ENCODE measurements at regions not wholly inside any gene's neighbourhood (a gene's known extent, or its start where the extent isn't known, plus 50 kb on each side); places are given as distances from the start of the nearest gene placed in this dataset.
A peak's percentile ranks its signal among the peaks of the same experiment; 100 is the strongest.

GRCh38 chr1:60541831-60542532 is 468.4 kb upstream of the C1orf87 start:
- Histone ChIP-seq H3K4me3 (replicated peaks in 1 of 3) (no peak overlapping the region), H3K27ac (peak overlapping the region in 2 of 3 donors; percentile 9 to 45), H3K9me3 (no peaks in the 10 kb centered on the region), H3K27me3 (no peaks in the 10 kb centered on the region), H3K36me3 (no peaks in the 10 kb centered on the region), H3K4me1 (peaks cover 6 to 12% of the 10 kb centered on the region in 2 donors)
- 51 to 52% methylated on average over 2 of the region's 2 CpGs for whole genome bisulfite sequencing, 2 donors
- intact Hi-C loops (cut with DNase I): no loop called here
- peak in 1 of 2 donors; percentile 4 for DNase-seq
- no peak for TF ChIP-seq POLR2A (IDR thresholded peaks at IDR 0.05)
- TF ChIP-seq CTCF (IDR thresholded peaks at IDR 0.05): no peak

- Histone ChIP-seq H3K4me3 (replicated peaks in 1 of 3) (no peak overlapping the region), H3K27me3 (no peaks in the 10 kb centered on the region), H3K9me3 (no peaks in the 10 kb centered on the region), H3K36me3 (no peaks in the 10 kb centered on the region), H3K27ac (no peak overlapping the region), H3K4me1 (peaks cover 0 to 12% of the 10 kb centered on the region in 2 donors)
- WGBS, 2 donors: 87 to 98% methylated on average over 12 of the region's 12 CpGs
- DNase-seq: no peak
- intact Hi-C loops (cut with DNase I): no loop called here
- TF ChIP-seq CTCF (IDR thresholded peaks at IDR 0.05): no peak
Measured at GRCh38 chr1:60540141-60540540, 466.6 kb upstream of the C1orf87 start.

- intact Hi-C loops (cut with DNase I): no loop called here
- Histone ChIP-seq H3K4me3 (replicated peaks in 1 of 3) (no peak overlapping the region), H3K27ac (no peak overlapping the region), H3K27me3 (no peaks in the 10 kb centered on the region), H3K36me3 (no peaks in the 10 kb centered on the region), H3K9me3 (no peaks in the 10 kb centered on the region), H3K4me1 (no peaks in the 10 kb centered on the region)
- no peak for DNase-seq
- TF ChIP-seq CTCF (IDR thresholded peaks at IDR 0.05): no peak
- 85 to 89% methylated on average over 2 of the region's 2 CpGs for WGBS, 2 donors
Measured at GRCh38 chr1:60535713-60536112, 462.1 kb upstream of the C1orf87 start.

GRCh38 chr1:60527567-60527966 is 454.0 kb upstream of the C1orf87 start:
- no peaks in the 10 kb centered on the region for H3K27me3 ChIP-seq

More at GRCh38 chr1:60527567-60527966, 454.0 kb upstream of the C1orf87 start:
- intact Hi-C loops (cut with DNase I): no loop called here
- Histone ChIP-seq H3K36me3 (no peaks in the 10 kb centered on the region), H3K4me1 (no peaks in the 10 kb centered on the region), H3K27ac (no peak overlapping the region), H3K4me3 (replicated peaks in 1 of 3) (no peak overlapping the region), H3K9me3 (no peaks in the 10 kb centered on the region)
- DNase-seq: no peak
- TF ChIP-seq POLR2A (IDR thresholded peaks at IDR 0.05) (no peak), CTCF (IDR thresholded peaks at IDR 0.05) (no peak)

All from thyroid gland (tissue), 4 donors.